ENCODE measurements at regions not wholly inside any gene's neighbourhood (a gene's known extent, or its start where the extent isn't known, plus 50 kb on each side); places are given as distances from the start of the nearest gene placed in this dataset.

DNA sequence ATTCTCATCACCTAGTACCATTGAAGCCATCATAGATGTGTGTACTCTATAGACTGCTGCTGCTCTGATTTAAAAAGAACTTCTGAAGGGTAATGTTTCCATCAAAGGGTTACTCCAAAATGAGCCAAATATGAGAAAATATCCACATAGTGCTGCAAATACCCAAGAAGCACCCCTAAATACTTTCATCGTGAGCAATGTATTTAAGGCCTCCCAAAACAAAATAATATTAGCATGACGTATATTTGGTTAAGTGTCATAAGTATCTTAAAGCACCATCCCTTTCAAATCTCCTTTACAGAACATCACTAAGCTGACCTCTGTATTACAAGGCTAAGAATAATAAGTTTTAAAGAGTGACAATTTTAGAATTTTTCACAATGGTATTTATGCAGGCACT, 421.8 kb downstream of the MTRR start:
- TF ChIP-seq, protein P1, sequence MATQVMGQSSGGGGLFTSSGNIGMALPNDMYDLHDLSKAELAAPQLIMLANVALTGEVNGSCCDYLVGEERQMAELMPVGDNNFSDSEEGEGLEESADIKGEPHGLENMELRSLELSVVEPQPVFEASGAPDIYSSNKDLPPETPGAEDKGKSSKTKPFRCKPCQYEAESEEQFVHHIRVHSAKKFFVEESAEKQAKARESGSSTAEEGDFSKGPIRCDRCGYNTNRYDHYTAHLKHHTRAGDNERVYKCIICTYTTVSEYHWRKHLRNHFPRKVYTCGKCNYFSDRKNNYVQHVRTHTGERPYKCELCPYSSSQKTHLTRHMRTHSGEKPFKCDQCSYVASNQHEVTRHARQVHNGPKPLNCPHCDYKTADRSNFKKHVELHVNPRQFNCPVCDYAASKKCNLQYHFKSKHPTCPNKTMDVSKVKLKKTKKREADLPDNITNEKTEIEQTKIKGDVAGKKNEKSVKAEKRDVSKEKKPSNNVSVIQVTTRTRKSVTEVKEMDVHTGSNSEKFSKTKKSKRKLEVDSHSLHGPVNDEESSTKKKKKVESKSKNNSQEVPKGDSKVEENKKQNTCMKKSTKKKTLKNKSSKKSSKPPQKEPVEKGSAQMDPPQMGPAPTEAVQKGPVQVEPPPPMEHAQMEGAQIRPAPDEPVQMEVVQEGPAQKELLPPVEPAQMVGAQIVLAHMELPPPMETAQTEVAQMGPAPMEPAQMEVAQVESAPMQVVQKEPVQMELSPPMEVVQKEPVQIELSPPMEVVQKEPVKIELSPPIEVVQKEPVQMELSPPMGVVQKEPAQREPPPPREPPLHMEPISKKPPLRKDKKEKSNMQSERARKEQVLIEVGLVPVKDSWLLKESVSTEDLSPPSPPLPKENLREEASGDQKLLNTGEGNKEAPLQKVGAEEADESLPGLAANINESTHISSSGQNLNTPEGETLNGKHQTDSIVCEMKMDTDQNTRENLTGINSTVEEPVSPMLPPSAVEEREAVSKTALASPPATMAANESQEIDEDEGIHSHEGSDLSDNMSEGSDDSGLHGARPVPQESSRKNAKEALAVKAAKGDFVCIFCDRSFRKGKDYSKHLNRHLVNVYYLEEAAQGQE (IDR thresholded peaks at IDR 0.05; ENCODE audit: low read depth), result no peak
- TF ChIP-seq, protein P2, sequence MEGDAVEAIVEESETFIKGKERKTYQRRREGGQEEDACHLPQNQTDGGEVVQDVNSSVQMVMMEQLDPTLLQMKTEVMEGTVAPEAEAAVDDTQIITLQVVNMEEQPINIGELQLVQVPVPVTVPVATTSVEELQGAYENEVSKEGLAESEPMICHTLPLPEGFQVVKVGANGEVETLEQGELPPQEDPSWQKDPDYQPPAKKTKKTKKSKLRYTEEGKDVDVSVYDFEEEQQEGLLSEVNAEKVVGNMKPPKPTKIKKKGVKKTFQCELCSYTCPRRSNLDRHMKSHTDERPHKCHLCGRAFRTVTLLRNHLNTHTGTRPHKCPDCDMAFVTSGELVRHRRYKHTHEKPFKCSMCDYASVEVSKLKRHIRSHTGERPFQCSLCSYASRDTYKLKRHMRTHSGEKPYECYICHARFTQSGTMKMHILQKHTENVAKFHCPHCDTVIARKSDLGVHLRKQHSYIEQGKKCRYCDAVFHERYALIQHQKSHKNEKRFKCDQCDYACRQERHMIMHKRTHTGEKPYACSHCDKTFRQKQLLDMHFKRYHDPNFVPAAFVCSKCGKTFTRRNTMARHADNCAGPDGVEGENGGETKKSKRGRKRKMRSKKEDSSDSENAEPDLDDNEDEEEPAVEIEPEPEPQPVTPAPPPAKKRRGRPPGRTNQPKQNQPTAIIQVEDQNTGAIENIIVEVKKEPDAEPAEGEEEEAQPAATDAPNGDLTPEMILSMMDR (IDR thresholded peaks at IDR 0.05 in 2 of 3, conservative IDR thresholded peaks at IDR 0.05 in 1 of 3; ENCODE audit: borderline replicate concordance in 1 of 3, insufficient read depth in 1 of 3, low read depth in 2 of 3, low read length in 2 of 3), result no peak
- TF ChIP-seq POLR2AphosphoS5 (IDR thresholded peaks at IDR 0.05; ENCODE audit: low read depth, low read length) (no peak), EZH2 (IDR thresholded peaks at IDR 0.05) (no peak), POLR2A (IDR thresholded peaks at IDR 0.05; ENCODE audit: borderline replicate concordance, extremely low read depth, insufficient read depth, insufficient read length) (no peak), CEBPB (IDR thresholded peaks at IDR 0.05; ENCODE audit: low read depth) (no peak), JUND (IDR thresholded peaks at IDR 0.05) (no peak)
